ENCODE measurements at regions not wholly inside any gene's neighbourhood (a gene's known extent, or its start where the extent isn't known, plus 50 kb on each side); places are given as distances from the start of the nearest gene placed in this dataset.
"Not testable (repeated sequence)": the region's sequence is repeated elsewhere in the genome, so short reads cannot be mapped to it uniquely, and the experiment has no call there.

GRCh38 chr7:83824214-83824613 lies 175.3 kb upstream of the SEMA3E start:
- no peak for DNase-seq

GRCh38 chr7:83821866-83822265 lies 172.9 kb upstream of the SEMA3E start:
- DNase-seq = no peak

GRCh38 chr7:83820641-83821040 lies 171.7 kb upstream of the SEMA3E start:
- no peak for DNase-seq

- DNase-seq = no peak
Observed at GRCh38 chr7:83819911-83820310, 171.0 kb upstream of the SEMA3E start.

- DNase-seq = no peak
Observed at GRCh38 chr7:83814480-83814879, 165.5 kb upstream of the SEMA3E start.

- DNase-seq = not testable (repeated sequence)
Observed at GRCh38 chr7:83812563-83812962, 163.6 kb upstream of the SEMA3E start.

- no peak for DNase-seq
Observed at GRCh38 chr7:83808982-83809381, 160.0 kb upstream of the SEMA3E start.

- no peak for DNase-seq
Observed at GRCh38 chr7:83807774-83808173, 158.8 kb upstream of the SEMA3E start.

GRCh38 chr7:83806538-83806937 lies 157.6 kb upstream of the SEMA3E start:
- no peak for DNase-seq

- DNase-seq = no peak
Observed at GRCh38 chr7:83799333-83799732, 150.4 kb upstream of the SEMA3E start.

- no peak for DNase-seq
Observed at GRCh38 chr7:83798489-83798888, 149.6 kb upstream of the SEMA3E start.

- no peak for DNase-seq
Observed at GRCh38 chr7:83796760-83797159, 147.8 kb upstream of the SEMA3E start.

- no peak for DNase-seq
Observed at GRCh38 chr7:83794829-83795228, 145.9 kb upstream of the SEMA3E start.

- no peak for DNase-seq
Observed at GRCh38 chr7:83793558-83793957, 144.6 kb upstream of the SEMA3E start.

GRCh38 chr7:83791737-83792136 lies 142.8 kb upstream of the SEMA3E start:
- no peak for DNase-seq

GRCh38 chr7:83786858-83787257 lies 137.9 kb upstream of the SEMA3E start:
- DNase-seq = no peak

GRCh38 chr7:83782628-83783027 lies 133.7 kb upstream of the SEMA3E start:
- DNase-seq = no peak

GRCh38 chr7:83778073-83778443 lies 129.1 kb upstream of the SEMA3E start:
- DNase-seq = no peak

- DNase-seq = no peak
Observed at GRCh38 chr7:83777406-83778072, 128.6 kb upstream of the SEMA3E start.

- DNase-seq = no peak
Observed at GRCh38 chr7:83769407-83769806, 120.5 kb upstream of the SEMA3E start.

- no peak for DNase-seq
Observed at GRCh38 chr7:83751217-83751616, 102.3 kb upstream of the SEMA3E start.

GRCh38 chr7:83749495-83749894 lies 100.6 kb upstream of the SEMA3E start:
- no peak for DNase-seq

GRCh38 chr7:83739527-83739926 lies 90.6 kb upstream of the SEMA3E start:
- DNase-seq = no peak

- DNase-seq = no peak
Observed at GRCh38 chr7:83738291-83738835, 89.4 kb upstream of the SEMA3E start.

GRCh38 chr7:83732305-83732704 lies 83.4 kb upstream of the SEMA3E start:
- DNase-seq = no peak
